Endothelial cell of umbilical vein (primary cell): ENCODE measurements at regions not wholly inside any gene's neighbourhood (a gene's known extent, or its start where the extent isn't known, plus 50 kb on each side); places are given as distances from the start of the nearest gene placed in this dataset.
"Not testable (repeated sequence)": the region's sequence is repeated elsewhere in the genome, so short reads cannot be mapped to it uniquely, and the experiment has no call there.

Source experiments
- BruUV-seq: library from RNA; stranded (reverse); fragments of 400-500 nt; replicated peaks from 2 replicates; lab custom pipeline; 2021; lab: Mats Ljungman, UMichigan
- CTCF ChIA-PET: fragments of 300-600, 350-600 bp; sonication (Branson Sonifier 250); formaldehyde crosslinking; loops from one replicate; lab custom pipeline; 2021; ENCODE audit warnings: antibody characterized with exemption, inconsistent platforms; lab: Charles Lee
- POLR2A ChIA-PET: fragments of 300-600, 350-600 bp; sonication (Branson Sonifier 250); formaldehyde crosslinking; loops from one replicate; lab custom pipeline; 2021; ENCODE audit warnings: antibody characterized with exemption, inconsistent platforms; lab: Charles Lee
- DNase-seq: peaks from one replicate; pipeline ENCODE4 v3.0.0-alpha.2; 2011; ENCODE audit warnings: low read depth, low spot score
- FAIRE-seq: peaks from 2 replicates; lab custom pipeline; 2011; peaks lifted over from hg19 to GRCh38; lab: Jason Lieb, UNC
- H2AFZ ChIP-seq: 2 replicates; pipeline ENCODE4 v1.6.0; 2012; ENCODE audit warnings: low read depth, low read length, control low read depth, inconsistent platforms
- H3K27ac ChIP-seq: 2 replicates; pipeline ENCODE4 v1.5.1; 2011; ENCODE audit warnings: low read depth, mild to moderate bottlenecking, control low read depth, low read length, moderate library complexity; ENCODE audit not compliant: insufficient read depth
- H3K27me3 ChIP-seq, 2 experiments: 2 replicates each; pipeline versions ENCODE4 v1.6.0 to v1.6.1; 2011; ENCODE audit warnings: low read length in 2 of 2, mixed read lengths in 1 of 2; ENCODE audit not compliant: control insufficient read depth in 2 of 2, insufficient read depth in 2 of 2
- H3K36me3 ChIP-seq, 2 experiments: 2 replicates in 1 of 2; 3 replicates in 1 of 2; pipeline ENCODE4 v1.5.1; 2011; ENCODE audit warnings: low read length in 2 of 2, mild to moderate bottlenecking in 1 of 2, moderate library complexity in 1 of 2; ENCODE audit not compliant: control insufficient read depth in 2 of 2, insufficient read depth in 2 of 2; ENCODE audit errors: extremely low read depth in 1 of 2
- H3K4me1 ChIP-seq: 3 replicates; pipeline ENCODE4 v1.5.1; 2011; ENCODE audit warnings: mild to moderate bottlenecking, low read length; ENCODE audit not compliant: control insufficient read depth, insufficient read depth; ENCODE audit errors: extremely low read depth
- H3K4me2 ChIP-seq: 2 replicates; pipeline ENCODE4 v1.6.1; 2011; ENCODE audit warnings: low read length, control low read depth, mixed read lengths; ENCODE audit not compliant: insufficient read depth
- H3K4me3 ChIP-seq, 3 experiments: fragments of 200-600 bp in 1 of 3; sonication (generic), shearing (Covaris generic) in 1 of 3; replicated peaks in 1 of 3; 2 replicates each; pipeline ENCODE4 v1.5.1; 2011 to 2016; ENCODE audit warnings: control low read depth in 3 of 3, low read length in 3 of 3, mild to moderate bottlenecking in 2 of 3, inconsistent platforms in 1 of 3, low read depth in 1 of 3, moderate library complexity in 1 of 3; ENCODE audit not compliant: insufficient read depth in 1 of 3
- H3K79me2 ChIP-seq: 2 replicates; pipeline ENCODE4 v1.6.0; 2012; ENCODE audit warnings: low read length, inconsistent platforms; ENCODE audit not compliant: control insufficient read depth, insufficient read depth
- H3K9ac ChIP-seq: replicated peaks from 2 replicates; pipeline ENCODE3; 2011; ENCODE audit warnings: low read length, control low read depth; ENCODE audit not compliant: insufficient read depth; ENCODE audit errors: extremely low read depth
- H3K9me1 ChIP-seq: replicated peaks from 3 replicates; pipeline ENCODE4 v1.6.0; 2011; ENCODE audit warnings: mild to moderate bottlenecking, low read length; ENCODE audit not compliant: control insufficient read depth, insufficient read depth; ENCODE audit errors: extremely low read depth
- H3K9me3 ChIP-seq: replicated peaks from 2 replicates; pipeline ENCODE4 v1.5.1; 2012; ENCODE audit warnings: low read length, inconsistent platforms; ENCODE audit not compliant: control insufficient read depth, insufficient read depth
- H4K20me1 ChIP-seq: replicated peaks from 2 replicates; pipeline ENCODE3; 2011; ENCODE audit warnings: mild to moderate bottlenecking, low read length; ENCODE audit not compliant: control insufficient read depth, insufficient read depth; ENCODE audit errors: extremely low read depth
- EZH2 ChIP-seq: IDR thresholded peaks from 2 replicates; pipeline ENCODE4 v1.6.1; 2012; ENCODE audit warnings: borderline replicate concordance, low read depth, mild to moderate bottlenecking, moderate library complexity, low read length, inconsistent platforms; ENCODE audit not compliant: severe bottlenecking
- FOS ChIP-seq: IDR thresholded peaks from 2 replicates; pipeline ENCODE4 v1.6.1; 2011; ENCODE audit warnings: mild to moderate bottlenecking, low read length, moderate library complexity, borderline replicate concordance; ENCODE audit not compliant: insufficient read depth
- GATA2 ChIP-seq: IDR thresholded peaks from 2 replicates; pipeline ENCODE4 v1.7.0; 2011; ENCODE audit warnings: low read depth, mild to moderate bottlenecking, moderate library complexity, mixed read lengths, low read length; ENCODE audit not compliant: insufficient read length, insufficient read depth
- JUN ChIP-seq: IDR thresholded peaks from 2 replicates; pipeline ENCODE4 v1.6.1; 2011; ENCODE audit warnings: borderline replicate concordance, low read depth; ENCODE audit not compliant: insufficient read length, insufficient read depth
- MYC ChIP-seq: IDR thresholded peaks from one replicate; pipeline ENCODE4 v1.6.1; 2011; ENCODE audit warnings: mild to moderate bottlenecking, low read depth, low read length
- POLR2A ChIP-seq: IDR thresholded peaks from 2 replicates; pipeline ENCODE4 v1.6.1; 2012; ENCODE audit warnings: low read depth, mild to moderate bottlenecking, control low read depth, low read length
- POLR2AphosphoS5 ChIP-seq: IDR thresholded peaks from 2 replicates; pipeline ENCODE4 v1.6.1; 2012; ENCODE audit warnings: low read depth, mild to moderate bottlenecking, control low read depth, low read length, moderate library complexity; ENCODE audit not compliant: insufficient read depth
- dilution Hi-C: fragments of 300-500 bp; cut with MboI; formaldehyde crosslinking; loops from one replicate; pipeline ENCODE4 v1.15.0; 2019; ENCODE audit warnings: low sequenced_read_pairs; ENCODE audit not compliant: extremely low pct_ligation_motif_present
- intact Hi-C: fragments of 100-400 bp; cut with micrococcal nuclease; formaldehyde crosslinking; loops from one replicate; pipeline ENCODE4 v1.10.0; 2022
- TF ChIP-seq, protein P1 (sequence below): IDR thresholded peaks from 2 replicates; pipeline ENCODE4 v1.6.1; 2011; ENCODE audit not compliant: insufficient read depth, insufficient read length
- TF ChIP-seq, protein P2 (sequence below), 2 donors: IDR thresholded peaks; 1 replicate in 1 of 2; 2 replicates in 1 of 2; pipeline ENCODE4 v1.5.1; 2011; ENCODE audit warnings: low read length in 2 of 2, mild to moderate bottlenecking in 2 of 2, moderate library complexity in 2 of 2, control low read depth in 1 of 2, inconsistent platforms in 1 of 2, low read depth in 1 of 2; ENCODE audit not compliant: insufficient read depth in 1 of 2; ENCODE audit errors: extremely low read depth in 1 of 2

DNA sequence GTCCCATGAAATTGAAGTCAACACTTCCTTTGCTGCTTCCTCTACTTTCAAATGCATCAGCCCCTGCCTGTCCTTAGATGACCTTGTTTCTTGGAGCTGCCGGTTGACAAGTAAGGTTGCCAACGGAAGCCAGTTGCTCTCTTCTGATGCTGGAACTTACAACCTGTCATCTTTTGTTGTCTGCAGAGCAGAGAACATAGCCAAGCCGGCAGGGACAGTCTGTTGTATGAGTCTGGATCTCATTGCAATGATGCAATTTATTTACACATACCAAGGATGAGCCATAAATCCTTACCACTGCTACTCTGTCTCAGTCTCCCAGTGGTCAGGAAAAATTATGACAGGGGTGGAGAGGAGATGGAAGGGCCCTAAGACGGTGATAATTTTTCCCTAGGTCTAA is 151.4 kb downstream of the BLID start:
- H3K27me3 ChIP-seq = peaks cover 2% of the 10 kb centered on the region in 2 experiments
- no peak overlapping the region for H3K27ac ChIP-seq
- DNase-seq = peak; percentile 15
- no peak overlapping the region for H3K9ac ChIP-seq
- H2AFZ ChIP-seq = no peak overlapping the region
- no peaks in the 10 kb centered on the region for H3K9me3 ChIP-seq
- intact Hi-C loops = loop anchor here (2.0 kb wide), 1 partner anchor 308 kb away; no protein-coding TSS in a partner anchor
- no peaks in the 10 kb centered on the region for H3K36me3 ChIP-seq
- H3K79me2 ChIP-seq = no peaks in the 10 kb centered on the region
- no TSS peak for BruUV-seq
- no peaks in the 10 kb centered on the region for H4K20me1 ChIP-seq
- POLR2A ChIA-PET = no interaction called here
- TF ChIP-seq EZH2 (no peak), POLR2AphosphoS5 (no peak), POLR2A (no peak), FOS (peak; percentile 12), JUN (no peak), GATA2 (peak; percentile 18), MYC (no peak)
- TF ChIP-seq, protein P1, sequence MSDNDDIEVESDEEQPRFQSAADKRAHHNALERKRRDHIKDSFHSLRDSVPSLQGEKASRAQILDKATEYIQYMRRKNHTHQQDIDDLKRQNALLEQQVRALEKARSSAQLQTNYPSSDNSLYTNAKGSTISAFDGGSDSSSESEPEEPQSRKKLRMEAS = no peak
- TF ChIP-seq, protein P2, sequence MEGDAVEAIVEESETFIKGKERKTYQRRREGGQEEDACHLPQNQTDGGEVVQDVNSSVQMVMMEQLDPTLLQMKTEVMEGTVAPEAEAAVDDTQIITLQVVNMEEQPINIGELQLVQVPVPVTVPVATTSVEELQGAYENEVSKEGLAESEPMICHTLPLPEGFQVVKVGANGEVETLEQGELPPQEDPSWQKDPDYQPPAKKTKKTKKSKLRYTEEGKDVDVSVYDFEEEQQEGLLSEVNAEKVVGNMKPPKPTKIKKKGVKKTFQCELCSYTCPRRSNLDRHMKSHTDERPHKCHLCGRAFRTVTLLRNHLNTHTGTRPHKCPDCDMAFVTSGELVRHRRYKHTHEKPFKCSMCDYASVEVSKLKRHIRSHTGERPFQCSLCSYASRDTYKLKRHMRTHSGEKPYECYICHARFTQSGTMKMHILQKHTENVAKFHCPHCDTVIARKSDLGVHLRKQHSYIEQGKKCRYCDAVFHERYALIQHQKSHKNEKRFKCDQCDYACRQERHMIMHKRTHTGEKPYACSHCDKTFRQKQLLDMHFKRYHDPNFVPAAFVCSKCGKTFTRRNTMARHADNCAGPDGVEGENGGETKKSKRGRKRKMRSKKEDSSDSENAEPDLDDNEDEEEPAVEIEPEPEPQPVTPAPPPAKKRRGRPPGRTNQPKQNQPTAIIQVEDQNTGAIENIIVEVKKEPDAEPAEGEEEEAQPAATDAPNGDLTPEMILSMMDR (IDR thresholded peaks at IDR 0.05; ENCODE audit: extremely low read depth in 1 of 2, insufficient read depth in 1 of 2, low read depth in 1 of 2, low read length in 2 of 2) = no peak
- dilution Hi-C loops = no loop called here
- H3K4me3 ChIP-seq = no peak overlapping the region
- no peak overlapping the region for H3K4me2 ChIP-seq
- CTCF ChIA-PET = no interaction called here
- peaks cover 9% of the 10 kb centered on the region for H3K4me1 ChIP-seq
- no peaks in the 10 kb centered on the region for H3K9me1 ChIP-seq
- FAIRE-seq = peak; percentile 65

DNA sequence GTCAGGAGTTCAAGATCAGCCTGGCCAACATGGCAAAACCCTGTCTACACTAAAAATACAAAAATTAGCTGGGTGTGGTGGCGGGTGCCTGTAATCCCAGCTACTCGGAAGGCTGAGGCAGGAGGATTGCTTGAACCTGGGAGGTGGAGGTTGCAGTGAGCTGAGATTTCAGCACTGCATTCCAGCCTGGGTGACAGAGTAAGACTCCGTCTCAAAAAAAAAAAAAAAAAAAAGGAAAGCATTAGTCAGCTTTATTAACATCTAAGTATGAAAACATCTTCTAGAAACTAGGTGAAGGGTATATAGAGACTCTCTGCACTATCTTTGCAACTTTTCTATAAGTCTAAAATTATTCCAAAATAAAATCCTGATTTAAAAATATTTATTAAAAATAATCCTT is 152.2 kb downstream of the BLID start:
- CTCF ChIA-PET, dilution Hi-C loops, DNase-seq, H2AFZ ChIP-seq, H3K36me3 ChIP-seq, BruUV-seq, H3K4me2 ChIP-seq, H3K4me1 ChIP-seq, FAIRE-seq, H3K9me1 ChIP-seq, H3K9me3 ChIP-seq, H3K79me2 ChIP-seq, H4K20me1 ChIP-seq, H3K27me3 ChIP-seq, H3K9ac ChIP-seq, H3K27ac ChIP-seq, H3K4me3 ChIP-seq: not testable (repeated sequence)
- intact Hi-C loops = loop anchor here (2.0 kb wide), 1 partner anchor 307 kb away; no protein-coding TSS in a partner anchor
- POLR2A ChIA-PET = interaction anchor here (0.6 kb wide), 1 partner anchor 34 kb away, joined by 4 read pairs; no protein-coding TSS in a partner anchor
